ENCODE measurements at regions not wholly inside any gene's neighbourhood (a gene's known extent, or its start where the extent isn't known, plus 50 kb on each side); places are given as distances from the start of the nearest gene placed in this dataset.

- no peaks in the 10 kb centered on the region for H3K9me3 ChIP-seq (replicated peaks; ENCODE audit: control insufficient read depth, insufficient read depth, low read length)
- ChIA-PET SMC1A (ENCODE audit: uncharacterized antibody, unreplicated experiment) (no interaction called here), RAD21 (ENCODE audit: unreplicated experiment) (no interaction called here), CTCF (no interaction called here), POLR2A (no interaction called here)
- intact Hi-C loops (cut with micrococcal nuclease; ENCODE audit: unreplicated experiment): no loop called here
- no peaks in the 10 kb centered on the region for H3K79me2 ChIP-seq (ENCODE audit: control insufficient read depth, insufficient read depth, low read length)
- ATAC-seq (no peak), FAIRE-seq (no peak), DNase-seq (ENCODE audit: low read depth, low spot score) (no peak)
- no peak overlapping the region for H3K4me2 ChIP-seq (ENCODE audit: control insufficient read depth, insufficient read depth)
- H3K9ac ChIP-seq (ENCODE audit: control insufficient read depth, insufficient read depth, low read length): no peak overlapping the region
- H3K4me3 ChIP-seq: no peak overlapping the region
- no peaks in the 10 kb centered on the region for H3K27me3 ChIP-seq (replicated peaks in 1 of 2; ENCODE audit: control insufficient read depth in 2 of 2, insufficient read depth in 2 of 2, low read length in 1 of 2)
- no peak overlapping the region for H2AFZ ChIP-seq (ENCODE audit: control insufficient read depth, low read depth, low read length)
- H3K4me1 ChIP-seq (ENCODE audit: control insufficient read depth, insufficient read depth, low read length): no peaks in the 10 kb centered on the region
- H4K20me1 ChIP-seq (ENCODE audit: control insufficient read depth, insufficient read depth): no peaks in the 10 kb centered on the region
- no peak overlapping the region for H3K27ac ChIP-seq (ENCODE audit: control insufficient read depth, insufficient read depth)
- TF ChIP-seq ZSCAN29 (IDR thresholded peaks at IDR 0.05) (no peak), FOS (IDR thresholded peaks at IDR 0.05; ENCODE audit: borderline replicate concordance, extremely low read depth, insufficient read length) (no peak), SREBF1 (IDR thresholded peaks at IDR 0.05; ENCODE audit: low read length) (no peak), RAD51 (IDR thresholded peaks at IDR 0.05) (no peak), HDAC2 (IDR thresholded peaks at IDR 0.05) (no peak), STAT3 (IDR thresholded peaks at IDR 0.05; ENCODE audit: low read depth, low read length) (no peak)
- TF ChIP-seq, protein P1, sequence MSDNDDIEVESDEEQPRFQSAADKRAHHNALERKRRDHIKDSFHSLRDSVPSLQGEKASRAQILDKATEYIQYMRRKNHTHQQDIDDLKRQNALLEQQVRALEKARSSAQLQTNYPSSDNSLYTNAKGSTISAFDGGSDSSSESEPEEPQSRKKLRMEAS (IDR thresholded peaks at IDR 0.05; ENCODE audit: low read depth, low read length): no peak
- no peaks in the 10 kb centered on the region for H3K36me3 ChIP-seq (ENCODE audit: control insufficient read depth in 2 of 2, insufficient read depth in 2 of 2, low read length in 1 of 2)
- in situ Hi-C loops (cut with MboI): no loop called here
- BruUV-seq (replicated peaks): no TSS peak
- WGBS (ENCODE audit: insufficient coverage, insufficient replicate concordance, low lambda C conversion rate, missing lambda C conversion rate): 43% methylated on average over 7 of the region's 7 CpGs
These were observed 145.0 kb upstream of the GYPC start for GRCh38 chr2:126510960-126511359.

DNA sequence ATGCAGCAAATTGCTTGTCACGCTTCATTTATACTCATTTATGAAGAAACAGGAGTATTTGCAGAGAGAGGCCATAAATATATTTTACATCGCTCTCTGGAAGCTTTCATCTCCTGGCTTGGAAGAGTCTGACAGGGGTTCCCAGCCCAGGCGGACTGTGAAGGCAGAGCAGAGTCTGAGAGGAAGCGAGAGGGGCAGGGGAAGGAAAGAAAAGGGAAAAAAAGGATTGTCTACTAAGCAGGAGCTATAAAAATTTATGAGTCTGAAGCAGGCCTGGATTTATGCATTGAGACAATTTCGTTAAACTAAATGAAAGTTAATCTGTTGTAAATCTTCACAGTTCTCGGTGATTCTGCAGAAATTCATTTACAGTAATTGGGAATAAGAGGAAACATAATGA, 143.9 kb upstream of the GYPC start:
- H3K4me3 ChIP-seq: no peak overlapping the region
- no peaks in the 10 kb centered on the region for H3K79me2 ChIP-seq (ENCODE audit: control insufficient read depth, insufficient read depth, low read length)
- POLR2A ChIA-PET: no interaction called here
- FAIRE-seq (no peak), ATAC-seq (no peak), DNase-seq (ENCODE audit: low read depth, low spot score) (no peak)
- H2AFZ ChIP-seq (ENCODE audit: control insufficient read depth, low read depth, low read length): no peak overlapping the region
- 45% methylated on average over 6 of the region's 6 CpGs for WGBS (ENCODE audit: insufficient coverage, insufficient replicate concordance, low lambda C conversion rate, missing lambda C conversion rate)
- no peak overlapping the region for H3K9ac ChIP-seq (ENCODE audit: control insufficient read depth, insufficient read depth, low read length)
- H3K27me3 ChIP-seq (replicated peaks in 1 of 2; ENCODE audit: control insufficient read depth in 2 of 2, insufficient read depth in 2 of 2, low read length in 1 of 2): no peaks in the 10 kb centered on the region
- H3K9me3 ChIP-seq (replicated peaks; ENCODE audit: control insufficient read depth, insufficient read depth, low read length): no peaks in the 10 kb centered on the region
- CTCF ChIA-PET: interaction anchor here (0.9 kb wide), 1 partner anchor 15 kb away, joined by 3 read pairs; no protein-coding TSS in a partner anchor
- no peaks in the 10 kb centered on the region for H3K4me1 ChIP-seq (ENCODE audit: control insufficient read depth, insufficient read depth, low read length)
- H3K27ac ChIP-seq (ENCODE audit: control insufficient read depth, insufficient read depth): no peak overlapping the region
- H4K20me1 ChIP-seq (ENCODE audit: control insufficient read depth, insufficient read depth): no peaks in the 10 kb centered on the region
- no peak overlapping the region for H3K4me2 ChIP-seq (ENCODE audit: control insufficient read depth, insufficient read depth)
- in situ Hi-C loops (cut with MboI): no loop called here
- no peak for TF ChIP-seq SRF (IDR thresholded peaks at IDR 0.05; ENCODE audit: low read depth in 2 of 2, low read length in 2 of 2)
- no peak for TF ChIP-seq BRCA1 (IDR thresholded peaks at IDR 0.05; ENCODE audit: low read depth, low read length)
- no peak for TF ChIP-seq RFX5 (IDR thresholded peaks at IDR 0.05; ENCODE audit: low read depth, low read length)
- TF ChIP-seq IKZF1 (conservative IDR thresholded peaks at IDR 0.05): no peak
- TF ChIP-seq CBFB (IDR thresholded peaks at IDR 0.05; ENCODE audit: low read depth): no peak
- no peak for TF ChIP-seq JUND (IDR thresholded peaks at IDR 0.05; ENCODE audit: low read depth, low read length)
- TF ChIP-seq MYC (IDR thresholded peaks at IDR 0.05; ENCODE audit: insufficient read depth, insufficient read length, insufficient replicate concordance, low read length, severe bottlenecking): no peak
- no peak for TF ChIP-seq RELA (IDR thresholded peaks at IDR 0.05; ENCODE audit: borderline replicate concordance, partially characterized antibody)
- no peak for TF ChIP-seq KLF5 (IDR thresholded peaks at IDR 0.05; ENCODE audit: partially characterized antibody)
- RAD21 ChIA-PET (ENCODE audit: unreplicated experiment): no interaction called here
- H3K36me3 ChIP-seq (ENCODE audit: control insufficient read depth in 2 of 2, insufficient read depth in 2 of 2, low read length in 1 of 2): no peaks in the 10 kb centered on the region
- intact Hi-C loops (cut with micrococcal nuclease; ENCODE audit: unreplicated experiment): no loop called here
- SMC1A ChIA-PET (ENCODE audit: uncharacterized antibody, unreplicated experiment): no interaction called here
- BruUV-seq (replicated peaks): no TSS peak

All from GM12878 (cell line).